Vagina (tissue), 2 donors: ENCODE measurements at regions not wholly inside any gene's neighbourhood (a gene's known extent, or its start where the extent isn't known, plus 50 kb on each side); places are given as distances from the start of the nearest gene placed in this dataset.

ENCODE experiments used
- DNase-seq, 2 donors: peaks; one replicate each; pipeline ENCODE4 v3.0.0-alpha.2; 2017; ENCODE audit errors: extremely low spot score in 2 of 2
- H3K27ac ChIP-seq: fragments of 200-600 bp; sonication (generic); one replicate; pipeline ENCODE4 v1.5.1; 2019
- H3K27me3 ChIP-seq: fragments of 200-600 bp; sonication (generic); one replicate; pipeline ENCODE4 v1.5.1; 2019
- H3K36me3 ChIP-seq, 2 donors: fragments of 200-600 bp; sonication (generic); one replicate each; pipeline ENCODE4 v1.5.1; 2017 to 2019
- H3K4me1 ChIP-seq: fragments of 200-600 bp; sonication (generic); one replicate; pipeline ENCODE4 v1.5.1; 2019
- H3K4me3 ChIP-seq, 2 donors: fragments of 200-600 bp; sonication (generic); 1 replicate in 1 of 2; 2 replicates in 1 of 2; pipeline ENCODE4 v1.5.1; 2016 to 2019
- H3K9me3 ChIP-seq: fragments of 200-600 bp; sonication (generic); one replicate; pipeline ENCODE4 v1.5.1; 2019
- CTCF ChIP-seq, 3 experiments: fragments of 450-650 bp in 2 of 3; fragments of 200-600 bp in 1 of 3; sonication (generic) in 1 of 3; IDR thresholded peaks; one replicate each; pipeline ENCODE4 v1.5.1; 2017 to 2019; ENCODE audit warnings: antibody characterized with exemption in 3 of 3, mild to moderate bottlenecking in 2 of 3, moderate library complexity in 2 of 3
- POLR2A ChIP-seq, 2 donors: fragments of 450-650 bp; IDR thresholded peaks; one replicate each; pipeline ENCODE4 v1.6.1; 2017; ENCODE audit warnings: antibody characterized with exemption in 2 of 2, mild to moderate bottlenecking in 2 of 2, moderate library complexity in 2 of 2
- POLR2AphosphoS5 ChIP-seq, 2 donors: sonication (generic); formaldehyde crosslinking; IDR thresholded peaks; one replicate each; pipeline ENCODE4 v1.9.0; 2017; ENCODE audit warnings: antibody characterized with exemption in 2 of 2, mild to moderate bottlenecking in 2 of 2, low read depth in 1 of 2; ENCODE audit not compliant: insufficient read depth in 1 of 2
- intact Hi-C: fragments of 100-400 bp; cut with DNase I; formaldehyde crosslinking; loops from one replicate; pipeline ENCODE4 v1.15.1; 2023

- intact Hi-C loops: loop anchor here (10.0 kb wide), 1 partner anchor 1095 kb away; no protein-coding TSS in a partner anchor
- Histone ChIP-seq H3K9me3 (no peaks in the 10 kb centered on the region), H3K4me1 (no peaks in the 10 kb centered on the region), H3K4me3 (no peak overlapping the region), H3K27ac (no peak overlapping the region), H3K36me3 (no peaks in the 10 kb centered on the region), H3K27me3 (no peaks in the 10 kb centered on the region)
- DNase-seq: no peak
- TF ChIP-seq POLR2AphosphoS5 (IDR thresholded peaks at IDR 0.05; ENCODE audit: insufficient read depth in 1 of 2, low read depth in 1 of 2) (no peak), CTCF (IDR thresholded peaks at IDR 0.05) (no peak), POLR2A (IDR thresholded peaks at IDR 0.05) (no peak)
Observed at GRCh38 chr2:117519721-117520120, 294.8 kb upstream of the DDX18 start.

- Histone ChIP-seq H3K36me3 (no peaks in the 10 kb centered on the region), H3K27ac (no peak overlapping the region), H3K27me3 (no peaks in the 10 kb centered on the region), H3K4me1 (no peaks in the 10 kb centered on the region), H3K9me3 (no peaks in the 10 kb centered on the region), H3K4me3 (no peak overlapping the region)
- no peak for DNase-seq
- no peak for TF ChIP-seq POLR2A (IDR thresholded peaks at IDR 0.05)
- no peak for TF ChIP-seq CTCF (IDR thresholded peaks at IDR 0.05)
- no peak for TF ChIP-seq POLR2AphosphoS5 (IDR thresholded peaks at IDR 0.05; ENCODE audit: insufficient read depth in 1 of 2, low read depth in 1 of 2)
- intact Hi-C loops: loop anchor here (10.0 kb wide), 1 partner anchor 1092 kb away; no protein-coding TSS in a partner anchor
Observed at GRCh38 chr2:117523267-117523666, 291.2 kb upstream of the DDX18 start.

GRCh38 chr2:117523711-117524238 is 290.7 kb upstream of the DDX18 start:
- DNase-seq: no peak
- H3K36me3 ChIP-seq: no peaks in the 10 kb centered on the region
- intact Hi-C loops: loop anchor here (10.0 kb wide), 1 partner anchor 1091 kb away; no protein-coding TSS in a partner anchor
- no peaks in the 10 kb centered on the region for H3K27me3 ChIP-seq
- H3K4me3 ChIP-seq: no peak overlapping the region
- TF ChIP-seq POLR2A (IDR thresholded peaks at IDR 0.05) (no peak), POLR2AphosphoS5 (IDR thresholded peaks at IDR 0.05; ENCODE audit: insufficient read depth in 1 of 2, low read depth in 1 of 2) (no peak), CTCF (IDR thresholded peaks at IDR 0.05) (no peak)
- H3K4me1 ChIP-seq: no peaks in the 10 kb centered on the region
- no peaks in the 10 kb centered on the region for H3K9me3 ChIP-seq
- H3K27ac ChIP-seq: no peak overlapping the region

- TF ChIP-seq POLR2AphosphoS5 (IDR thresholded peaks at IDR 0.05; ENCODE audit: insufficient read depth in 1 of 2, low read depth in 1 of 2) (no peak), POLR2A (IDR thresholded peaks at IDR 0.05) (no peak), CTCF (IDR thresholded peaks at IDR 0.05) (no peak)
- DNase-seq: no peak
- no peaks in the 10 kb centered on the region for H3K4me1 ChIP-seq
- intact Hi-C loops: no loop called here
- H3K4me3 ChIP-seq: no peak overlapping the region
- no peaks in the 10 kb centered on the region for H3K9me3 ChIP-seq
- H3K27ac ChIP-seq: no peak overlapping the region
- no peaks in the 10 kb centered on the region for H3K36me3 ChIP-seq
- no peaks in the 10 kb centered on the region for H3K27me3 ChIP-seq
Observed at GRCh38 chr2:117536139-117536538, 278.4 kb upstream of the DDX18 start.

GRCh38 chr2:117537032-117537431 is 277.5 kb upstream of the DDX18 start:
- no peaks in the 10 kb centered on the region for H3K4me1 ChIP-seq
- no peak overlapping the region for H3K4me3 ChIP-seq
- H3K9me3 ChIP-seq: no peaks in the 10 kb centered on the region
- no peak for TF ChIP-seq CTCF (IDR thresholded peaks at IDR 0.05)
- no peak for TF ChIP-seq POLR2A (IDR thresholded peaks at IDR 0.05)
- no peak for TF ChIP-seq POLR2AphosphoS5 (IDR thresholded peaks at IDR 0.05; ENCODE audit: insufficient read depth in 1 of 2, low read depth in 1 of 2)
- intact Hi-C loops: no loop called here
- H3K27ac ChIP-seq: no peak overlapping the region
- DNase-seq: no peak
- no peaks in the 10 kb centered on the region for H3K36me3 ChIP-seq
- no peaks in the 10 kb centered on the region for H3K27me3 ChIP-seq
